PC-9 (cell line): ENCODE measurements at regions not wholly inside any gene's neighbourhood (a gene's known extent, or its start where the extent isn't known, plus 50 kb on each side); places are given as distances from the start of the nearest gene placed in this dataset.

Source experiments
- EZH2 ChIP-seq: fragments of 200-600 bp; sonication (generic); IDR thresholded peaks from 2 replicates; pipeline ENCODE4 v1.8.0; 2017; ENCODE audit warnings: antibody characterized with exemption, low read depth
- TF ChIP-seq, protein P1 (sequence below): fragments of 200-600 bp; sonication (generic); conservative IDR thresholded peaks from 2 replicates; pipeline ENCODE4 v1.6.1; 2017; ENCODE audit warnings: mixed run types, antibody characterized with exemption, mild to moderate bottlenecking, moderate library complexity

DNA sequence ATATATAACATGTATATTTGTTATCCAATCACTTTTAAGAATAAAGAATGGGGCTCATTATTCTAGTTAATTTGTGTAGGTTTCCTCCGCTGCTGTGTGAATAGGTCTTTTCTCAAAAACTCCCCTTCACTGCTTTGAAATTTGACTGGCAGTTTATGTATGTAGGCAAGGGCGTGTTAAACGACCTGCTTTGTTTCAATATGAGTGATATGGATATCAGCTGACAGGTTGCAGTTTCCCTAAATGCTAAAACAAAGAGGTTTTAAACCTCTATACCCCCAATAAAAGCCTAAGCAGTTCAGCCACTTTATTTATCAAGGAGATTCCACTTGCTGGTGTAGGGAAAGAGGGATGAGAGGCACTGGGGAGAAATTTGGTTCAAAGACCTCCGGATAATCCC is 159.6 kb downstream of the TMEM167A start:
- TF ChIP-seq, protein P1, sequence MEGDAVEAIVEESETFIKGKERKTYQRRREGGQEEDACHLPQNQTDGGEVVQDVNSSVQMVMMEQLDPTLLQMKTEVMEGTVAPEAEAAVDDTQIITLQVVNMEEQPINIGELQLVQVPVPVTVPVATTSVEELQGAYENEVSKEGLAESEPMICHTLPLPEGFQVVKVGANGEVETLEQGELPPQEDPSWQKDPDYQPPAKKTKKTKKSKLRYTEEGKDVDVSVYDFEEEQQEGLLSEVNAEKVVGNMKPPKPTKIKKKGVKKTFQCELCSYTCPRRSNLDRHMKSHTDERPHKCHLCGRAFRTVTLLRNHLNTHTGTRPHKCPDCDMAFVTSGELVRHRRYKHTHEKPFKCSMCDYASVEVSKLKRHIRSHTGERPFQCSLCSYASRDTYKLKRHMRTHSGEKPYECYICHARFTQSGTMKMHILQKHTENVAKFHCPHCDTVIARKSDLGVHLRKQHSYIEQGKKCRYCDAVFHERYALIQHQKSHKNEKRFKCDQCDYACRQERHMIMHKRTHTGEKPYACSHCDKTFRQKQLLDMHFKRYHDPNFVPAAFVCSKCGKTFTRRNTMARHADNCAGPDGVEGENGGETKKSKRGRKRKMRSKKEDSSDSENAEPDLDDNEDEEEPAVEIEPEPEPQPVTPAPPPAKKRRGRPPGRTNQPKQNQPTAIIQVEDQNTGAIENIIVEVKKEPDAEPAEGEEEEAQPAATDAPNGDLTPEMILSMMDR, result no peak
- TF ChIP-seq EZH2, result no peak
